ENCODE measurements at regions not wholly inside any gene's neighbourhood (a gene's known extent, or its start where the extent isn't known, plus 50 kb on each side); places are given as distances from the start of the nearest gene placed in this dataset.
"Not testable (repeated sequence)": the region's sequence is repeated elsewhere in the genome, so short reads cannot be mapped to it uniquely, and the experiment has no call there.

DNA sequence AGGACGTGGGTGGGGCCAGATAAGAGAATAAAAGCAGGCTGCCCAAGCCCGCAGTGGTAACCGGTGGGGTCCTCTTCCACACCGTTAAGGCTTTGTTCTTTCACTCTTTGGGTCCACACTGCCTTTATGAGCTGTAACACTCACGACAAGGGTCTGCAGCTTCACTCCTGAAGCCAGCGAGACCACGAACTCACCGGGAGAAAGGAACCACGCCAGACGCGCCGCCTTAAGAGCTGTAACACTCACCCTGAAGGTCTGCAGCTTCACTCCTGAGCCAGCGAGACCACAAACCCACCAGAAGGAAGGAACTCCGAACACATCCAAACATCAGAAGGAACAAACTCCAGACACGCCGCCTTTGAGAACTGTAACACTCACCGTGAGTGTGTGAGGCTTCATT is 203.9 kb upstream of the HNRNPA3 start:
- not testable (repeated sequence) for DNase-seq, H3K4me3 ChIP-seq, H3K27me3 ChIP-seq, H3K9me3 ChIP-seq, H3K36me3 ChIP-seq

GRCh38 chr2:177010146-177010545 is 202.4 kb upstream of the HNRNPA3 start:
- no peaks in the 10 kb centered on the region for H3K9me3 ChIP-seq
- no peaks in the 10 kb centered on the region for H3K27me3 ChIP-seq
- no peaks in the 10 kb centered on the region for H3K36me3 ChIP-seq
- H3K4me3 ChIP-seq, result no peak overlapping the region
- no peak for DNase-seq

DNA sequence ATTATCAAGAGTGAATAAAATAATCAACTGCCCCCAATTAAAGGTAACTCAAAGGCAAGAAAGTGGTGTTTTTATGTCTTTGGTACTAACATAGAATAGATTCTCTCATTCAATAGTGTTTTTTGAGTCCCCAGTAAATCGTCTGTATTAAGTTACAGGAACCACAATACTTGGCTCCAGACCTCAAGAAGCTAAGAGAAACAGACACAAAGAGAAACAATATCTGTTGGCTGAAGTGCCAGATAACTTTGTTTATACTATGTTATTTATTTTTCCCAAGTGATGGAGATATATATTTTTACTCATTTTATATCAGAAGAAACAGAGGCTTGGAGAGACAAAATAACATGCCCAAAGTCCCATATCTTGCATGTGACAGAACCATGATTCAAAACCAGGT is 201.7 kb upstream of the HNRNPA3 start:
- Histone ChIP-seq H3K36me3 (no peaks in the 10 kb centered on the region), H3K9me3 (no peaks in the 10 kb centered on the region), H3K27me3 (no peaks in the 10 kb centered on the region), H3K4me3 (no peak overlapping the region)
- DNase-seq, result no peak

DNA sequence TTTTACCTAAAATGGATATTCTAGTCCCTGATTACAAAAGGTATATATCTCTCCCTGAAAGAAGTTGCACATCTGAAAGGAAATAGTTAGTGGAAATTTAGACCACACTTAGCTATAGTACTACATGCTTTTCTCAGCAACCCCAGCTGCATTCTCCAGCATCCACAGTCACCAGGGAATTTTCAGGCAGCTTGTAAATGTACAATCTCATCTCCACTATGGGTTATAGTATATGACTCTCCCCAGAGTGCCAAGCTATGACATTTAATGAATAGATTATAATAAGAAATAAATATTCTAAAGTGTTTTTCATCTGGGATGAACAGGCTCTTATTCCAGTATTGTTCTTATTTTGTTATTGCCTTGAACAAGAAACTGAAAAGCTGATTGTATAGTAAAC is 197.6 kb upstream of the HNRNPA3 start:
- Histone ChIP-seq H3K4me3 (no peak overlapping the region), H3K27me3 (peaks cover under 1% of the 10 kb centered on the region; the same call in 1 of the 2 replicates), H3K9me3 (no peaks in the 10 kb centered on the region), H3K36me3 (no peaks in the 10 kb centered on the region)
- DNase-seq, result no peak

DNA sequence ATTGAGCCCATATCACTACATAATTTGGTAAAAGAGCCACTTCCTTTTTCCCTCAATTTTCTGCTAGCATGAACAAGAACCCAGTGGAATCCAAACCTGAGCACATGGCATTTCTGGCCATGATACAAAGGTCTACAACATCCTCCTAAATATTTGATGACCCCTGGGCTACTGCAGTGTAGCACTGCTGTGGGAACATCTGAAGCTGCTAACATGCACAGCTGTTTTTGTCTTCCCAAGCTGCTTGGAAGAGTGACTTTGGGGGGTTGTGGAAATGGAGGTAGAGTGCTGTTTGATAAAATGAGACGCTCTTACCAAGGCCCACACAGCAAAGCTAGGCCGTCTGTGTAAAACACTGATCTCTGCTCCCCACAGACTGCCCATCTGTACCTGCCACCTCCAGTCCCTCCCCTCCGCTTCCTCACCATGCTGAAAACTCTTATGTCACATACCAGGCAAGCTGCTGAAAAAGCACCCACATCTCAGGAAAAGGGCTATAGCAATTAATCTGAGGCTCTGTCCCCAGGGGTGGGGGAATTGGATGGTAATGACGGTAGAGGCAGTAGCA is 197.2 kb upstream of the HNRNPA3 start:
- Histone ChIP-seq H3K9me3 (no peaks in the 10 kb centered on the region), H3K27me3 (peaks cover 4% of the 10 kb centered on the region; the same call in 1 of the 2 replicates), H3K36me3 (no peaks in the 10 kb centered on the region), H3K4me3 (no peak overlapping the region)
- DNase-seq, result no peak

GRCh38 chr2:177020524-177021119 is 192.0 kb upstream of the HNRNPA3 start:
- no peak for DNase-seq
- H3K36me3 ChIP-seq, result no peaks in the 10 kb centered on the region
- H3K4me3 ChIP-seq, result no peak overlapping the region

GRCh38 chr2:177021706-177022343 is 190.8 kb upstream of the HNRNPA3 start:
- no peaks in the 10 kb centered on the region for H3K36me3 ChIP-seq
- H3K27me3 ChIP-seq, result peaks cover 9% of the 10 kb centered on the region; the same call in 1 of the 2 replicates
- H3K4me3 ChIP-seq, result no peak overlapping the region
- H3K9me3 ChIP-seq, result no peaks in the 10 kb centered on the region
- DNase-seq, result no peak

More at GRCh38 chr2:177020524-177021119, 192.0 kb upstream of the HNRNPA3 start:
- Histone ChIP-seq H3K9me3 (no peaks in the 10 kb centered on the region), H3K27me3 (peaks cover 7% of the 10 kb centered on the region; the same call in 1 of the 2 replicates)

- no peaks in the 10 kb centered on the region for H3K36me3 ChIP-seq
- no peak for DNase-seq
- no peaks in the 10 kb centered on the region for H3K9me3 ChIP-seq
- H3K4me3 ChIP-seq, result no peak overlapping the region
- H3K27me3 ChIP-seq, result peaks cover 9% of the 10 kb centered on the region; the same call in 1 of the 2 replicates
Observed at GRCh38 chr2:177024765-177025164, 187.8 kb upstream of the HNRNPA3 start.

- Histone ChIP-seq H3K36me3 (no peaks in the 10 kb centered on the region), H3K27me3 (0 out of 2 replicates have a peak, but pooled peaks cover 5% of the 10 kb centered on the region), H3K4me3 (no peak overlapping the region), H3K9me3 (no peaks in the 10 kb centered on the region)
- no peak for DNase-seq
Observed at GRCh38 chr2:177026253-177026652, 186.3 kb upstream of the HNRNPA3 start.

GRCh38 chr2:177026956-177027355 is 185.6 kb upstream of the HNRNPA3 start:
- H3K27me3 ChIP-seq, result 0 out of 2 replicates have a peak, but pooled peaks cover 5% of the 10 kb centered on the region
- H3K36me3 ChIP-seq, result no peaks in the 10 kb centered on the region
- DNase-seq, result no peak
- no peak overlapping the region for H3K4me3 ChIP-seq
- no peaks in the 10 kb centered on the region for H3K9me3 ChIP-seq

DNA sequence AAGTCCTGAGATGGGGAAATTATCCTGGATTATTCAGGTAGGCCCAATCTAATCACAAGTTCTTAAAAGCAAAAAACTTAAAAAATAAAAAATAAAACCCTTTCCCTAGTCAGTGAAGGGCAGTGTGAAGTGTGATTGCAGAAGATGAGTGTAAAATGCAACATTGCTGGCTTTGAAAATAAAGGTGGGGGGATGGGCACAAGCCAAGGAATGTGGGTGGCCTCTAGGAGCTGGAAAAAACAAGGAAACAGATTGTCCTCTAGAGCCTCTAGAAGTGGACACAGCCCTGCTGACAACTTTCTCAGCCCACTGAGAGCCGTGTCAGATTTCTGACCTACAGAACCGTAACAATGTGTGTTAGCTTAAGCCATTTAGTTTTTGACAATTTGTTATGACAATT is 184.3 kb upstream of the HNRNPA3 start:
- Histone ChIP-seq H3K4me3 (no peak overlapping the region), H3K9me3 (no peaks in the 10 kb centered on the region), H3K36me3 (no peaks in the 10 kb centered on the region), H3K27me3 (0 out of 2 replicates have a peak, but pooled peaks cover 7% of the 10 kb centered on the region)
- DNase-seq, result no peak

DNA sequence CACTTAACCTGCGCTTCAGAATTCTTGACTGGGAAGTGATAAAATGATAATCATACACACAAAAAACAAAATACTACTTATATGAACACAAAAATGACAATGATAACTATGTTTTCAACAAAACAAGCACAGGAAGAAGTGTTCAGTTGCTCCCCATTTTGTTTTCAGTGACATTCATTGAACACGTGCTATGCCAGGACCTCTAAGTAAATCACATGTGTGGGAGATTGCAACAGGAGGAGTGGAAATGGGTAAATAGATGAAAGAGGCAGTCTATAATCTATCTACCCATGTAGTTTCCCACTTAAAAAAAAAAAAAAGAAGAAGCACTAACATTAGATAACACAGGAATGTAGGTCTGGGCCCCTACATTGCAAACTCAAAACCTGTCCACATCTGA is 183.5 kb upstream of the HNRNPA3 start:
- no peak overlapping the region for H3K4me3 ChIP-seq
- no peaks in the 10 kb centered on the region for H3K36me3 ChIP-seq
- H3K27me3 ChIP-seq, result 0 out of 2 replicates have a peak, but pooled peaks cover 4% of the 10 kb centered on the region
- no peaks in the 10 kb centered on the region for H3K9me3 ChIP-seq
- DNase-seq, result no peak

GRCh38 chr2:177029501-177029900 is 183.1 kb upstream of the HNRNPA3 start:
- H3K27me3 ChIP-seq, result 0 out of 2 replicates have a peak, but pooled peaks cover 4% of the 10 kb centered on the region
- H3K36me3 ChIP-seq, result no peaks in the 10 kb centered on the region
- H3K4me3 ChIP-seq, result no peak overlapping the region
- no peaks in the 10 kb centered on the region for H3K9me3 ChIP-seq
- no peak for DNase-seq

GRCh38 chr2:177029901-177030300 is 182.7 kb upstream of the HNRNPA3 start:
- 0 out of 2 replicates have a peak, but pooled peaks cover 4% of the 10 kb centered on the region for H3K27me3 ChIP-seq
- H3K9me3 ChIP-seq, result no peaks in the 10 kb centered on the region
- no peak overlapping the region for H3K4me3 ChIP-seq
- DNase-seq, result no peak
- H3K36me3 ChIP-seq, result no peaks in the 10 kb centered on the region

GRCh38 chr2:177030451-177031105 is 182.0 kb upstream of the HNRNPA3 start:
- no peaks in the 10 kb centered on the region for H3K36me3 ChIP-seq
- H3K4me3 ChIP-seq, result no peak overlapping the region
- no peaks in the 10 kb centered on the region for H3K9me3 ChIP-seq
- no peak for DNase-seq
- 0 out of 2 replicates have a peak, but pooled peaks cover 4% of the 10 kb centered on the region for H3K27me3 ChIP-seq

- Histone ChIP-seq H3K27me3 (0 out of 2 replicates have a peak, but pooled peaks cover 2% of the 10 kb centered on the region), H3K9me3 (no peaks in the 10 kb centered on the region), H3K4me3 (no peak overlapping the region), H3K36me3 (no peaks in the 10 kb centered on the region)
- no peak for DNase-seq
Observed at GRCh38 chr2:177031438-177032180, 181.0 kb upstream of the HNRNPA3 start.

- Histone ChIP-seq H3K9me3 (no peaks in the 10 kb centered on the region), H3K4me3 (no peak overlapping the region), H3K27me3 (peaks cover 12% of the 10 kb centered on the region), H3K36me3 (no peaks in the 10 kb centered on the region)
- no peak for DNase-seq
Observed at GRCh38 chr2:177036747-177037146, 175.8 kb upstream of the HNRNPA3 start.
